GM19043 (cell line): ENCODE measurements at regions not wholly inside any gene's neighbourhood (a gene's known extent, or its start where the extent isn't known, plus 50 kb on each side); places are given as distances from the start of the nearest gene placed in this dataset.
A peak's percentile ranks its signal among the peaks of the same experiment; 100 is the strongest.

Experiments
- ATAC-seq: cut with Tn5 transposase; IDR thresholded peaks from one replicate; pipeline ENCODE4 v1.9.1; 2021; ENCODE audit warnings: low read depth; ENCODE audit not compliant: unreplicated experiment

GRCh38 chr3:110814170-110815007 lies 257.2 kb upstream of the NECTIN3 start:
- peak; percentile 54 for ATAC-seq

GRCh38 chr3:110815008-110815583 lies 256.5 kb upstream of the NECTIN3 start:
- ATAC-seq: no peak

- ATAC-seq: no peak
Observed at GRCh38 chr3:110816008-110816407, 255.6 kb upstream of the NECTIN3 start.

GRCh38 chr3:110821586-110821985 lies 250.0 kb upstream of the NECTIN3 start:
- no peak for ATAC-seq

- ATAC-seq: no peak
Observed at GRCh38 chr3:110822971-110823370, 248.6 kb upstream of the NECTIN3 start.

GRCh38 chr3:110846971-110847370 lies 224.6 kb upstream of the NECTIN3 start:
- no peak for ATAC-seq

GRCh38 chr3:110849064-110849463 lies 222.6 kb upstream of the NECTIN3 start:
- no peak for ATAC-seq

- ATAC-seq: no peak
Observed at GRCh38 chr3:110851736-110852135, 219.9 kb upstream of the NECTIN3 start.

GRCh38 chr3:110855207-110855606 lies 216.4 kb upstream of the NECTIN3 start:
- no peak for ATAC-seq

- ATAC-seq: no peak
Observed at GRCh38 chr3:110856916-110857315, 214.7 kb upstream of the NECTIN3 start.

- no peak for ATAC-seq
Observed at GRCh38 chr3:110858549-110858948, 213.1 kb upstream of the NECTIN3 start.

GRCh38 chr3:110859336-110859735 lies 212.3 kb upstream of the NECTIN3 start:
- ATAC-seq: no peak

GRCh38 chr3:110859993-110860392 lies 211.6 kb upstream of the NECTIN3 start:
- ATAC-seq: no peak

GRCh38 chr3:110865934-110866333 lies 205.7 kb upstream of the NECTIN3 start:
- no peak for ATAC-seq

GRCh38 chr3:110868106-110868505 lies 203.5 kb upstream of the NECTIN3 start:
- no peak for ATAC-seq

GRCh38 chr3:110869736-110870135 lies 201.9 kb upstream of the NECTIN3 start:
- ATAC-seq: no peak

- no peak for ATAC-seq
Observed at GRCh38 chr3:110871869-110872268, 199.7 kb upstream of the NECTIN3 start.

GRCh38 chr3:110878692-110879091 lies 192.9 kb upstream of the NECTIN3 start:
- no peak for ATAC-seq

GRCh38 chr3:110881069-110881468 lies 190.5 kb upstream of the NECTIN3 start:
- ATAC-seq: peak; percentile 73

- no peak for ATAC-seq
Observed at GRCh38 chr3:110886222-110886893, 185.3 kb upstream of the NECTIN3 start.

- no peak for ATAC-seq
Observed at GRCh38 chr3:110887176-110887575, 184.4 kb upstream of the NECTIN3 start.
